Astrocyte (in vitro differentiated cells and primary cell): ENCODE measurements at regions not wholly inside any gene's neighbourhood (a gene's known extent, or its start where the extent isn't known, plus 50 kb on each side); places are given as distances from the start of the nearest gene placed in this dataset.

Experiments used
- DNase-seq: peaks from one replicate; pipeline ENCODE4 v3.0.0-alpha.2; 2010; ENCODE audit warnings: low read depth
- FAIRE-seq: peaks from 2 replicates; lab custom pipeline; 2011; peaks lifted over from hg19 to GRCh38; lab: Jason Lieb, UNC
- H2AFZ ChIP-seq: 2 replicates; pipeline ENCODE4 v1.6.0; 2012; ENCODE audit warnings: low read depth, low read length, inconsistent platforms
- H3K27ac ChIP-seq: 2 replicates; pipeline ENCODE4 v1.5.1; 2011; ENCODE audit warnings: low read depth, low read length, inconsistent platforms
- H3K27me3 ChIP-seq: 2 replicates; pipeline ENCODE4 v1.6.0; 2011; ENCODE audit warnings: low read length, inconsistent platforms; ENCODE audit not compliant: insufficient read depth
- H3K36me3 ChIP-seq: 2 replicates; pipeline ENCODE4 v1.5.1; 2011; ENCODE audit warnings: low read length, inconsistent platforms; ENCODE audit not compliant: insufficient read depth
- H3K4me1 ChIP-seq: 2 replicates; pipeline ENCODE4 v1.5.1; 2011; ENCODE audit warnings: low read length, inconsistent platforms; ENCODE audit not compliant: insufficient read depth
- H3K4me2 ChIP-seq: 2 replicates; pipeline ENCODE4 v1.6.0; 2012; ENCODE audit warnings: low read length, inconsistent platforms
- H3K4me3 ChIP-seq: 2 replicates; pipeline ENCODE4 v1.5.1; 2011; ENCODE audit warnings: low read depth, mild to moderate bottlenecking, low read length, inconsistent platforms; ENCODE audit not compliant: insufficient read depth
- H3K79me2 ChIP-seq: 2 replicates; pipeline ENCODE4 v1.6.0; 2012; ENCODE audit warnings: mild to moderate bottlenecking, low read length, inconsistent platforms; ENCODE audit not compliant: insufficient read depth
- H3K9ac ChIP-seq: 2 replicates; pipeline ENCODE4 v1.6.0; 2012; ENCODE audit warnings: mild to moderate bottlenecking, low read length, inconsistent platforms
- H3K9me3 ChIP-seq: 2 replicates; pipeline ENCODE4 v1.5.1; 2012; ENCODE audit warnings: low read depth, mild to moderate bottlenecking, low read length, inconsistent platforms; ENCODE audit not compliant: insufficient read depth
- H4K20me1 ChIP-seq: 2 replicates; pipeline ENCODE4 v1.6.0; 2012; ENCODE audit warnings: low read length, inconsistent platforms; ENCODE audit not compliant: insufficient read depth
- H3K27ac Mint-ChIP-seq: one replicate; pipeline ENCODE4 v1.8.0; 2021; ENCODE audit warnings: mild to moderate bottlenecking, mixed read lengths; ENCODE audit not compliant: unreplicated experiment
- H3K27me3 Mint-ChIP-seq: one replicate; pipeline ENCODE4 v1.8.0; 2021; ENCODE audit warnings: low read depth, mixed read lengths; ENCODE audit not compliant: unreplicated experiment
- H3K36me3 Mint-ChIP-seq: one replicate; pipeline ENCODE4 v1.8.0; 2021; ENCODE audit warnings: low read depth, mixed read lengths; ENCODE audit not compliant: unreplicated experiment
- H3K4me1 Mint-ChIP-seq: one replicate; pipeline ENCODE4 v1.8.0; 2021; ENCODE audit warnings: low read depth, mixed read lengths; ENCODE audit not compliant: unreplicated experiment
- H3K4me3 Mint-ChIP-seq: one replicate; pipeline ENCODE4 v1.8.0; 2021; ENCODE audit warnings: mild to moderate bottlenecking, moderate library complexity, mixed read lengths; ENCODE audit not compliant: unreplicated experiment
- H3K9me3 Mint-ChIP-seq: one replicate; pipeline ENCODE4 v1.8.0; 2021; ENCODE audit warnings: mild to moderate bottlenecking, mixed read lengths; ENCODE audit not compliant: unreplicated experiment
- CTCF ChIP-seq: IDR thresholded peaks from 2 replicates; pipeline ENCODE4 v1.5.1; 2011; ENCODE audit warnings: low read depth, mild to moderate bottlenecking, inconsistent platforms, low read length, moderate library complexity; ENCODE audit not compliant: insufficient read depth
- EZH2 ChIP-seq: IDR thresholded peaks from 2 replicates; pipeline ENCODE4 v1.6.1; 2012; ENCODE audit warnings: mild to moderate bottlenecking, low read length, inconsistent platforms; ENCODE audit not compliant: insufficient read depth

- FAIRE-seq (no peak), DNase-seq (no peak)
- no peaks in the 10 kb centered on the region for H3K79me2 ChIP-seq
- no peaks in the 10 kb centered on the region for H3K4me1 ChIP-seq
- no peaks in the 10 kb centered on the region for H3K9me3 ChIP-seq
- Mint-ChIP-seq H3K4me1 (peaks cover 8% of the 10 kb centered on the region), H3K9me3 (peaks cover 6% of the 10 kb centered on the region), H3K27me3 (peaks cover 3% of the 10 kb centered on the region), H3K27ac (no peak overlapping the region), H3K36me3 (no peaks in the 10 kb centered on the region), H3K4me3 (no peak overlapping the region)
- no peak overlapping the region for H3K4me2 ChIP-seq
- no peak overlapping the region for H2AFZ ChIP-seq
- H3K36me3 ChIP-seq, result no peaks in the 10 kb centered on the region
- no peak overlapping the region for H3K4me3 ChIP-seq
- H4K20me1 ChIP-seq, result no peaks in the 10 kb centered on the region
- no peak overlapping the region for H3K27ac ChIP-seq
- H3K27me3 ChIP-seq, result peaks cover 5% of the 10 kb centered on the region
- no peak overlapping the region for H3K9ac ChIP-seq
- TF ChIP-seq CTCF (no peak), EZH2 (no peak)
These were observed 159.7 kb upstream of the FBXO11 start for GRCh38 chr2:48066000-48066399.

GRCh38 chr2:48069769-48070168 is 163.5 kb upstream of the FBXO11 start:
- Mint-ChIP-seq H3K4me1 (peaks cover 11% of the 10 kb centered on the region), H3K27me3 (peaks cover 3% of the 10 kb centered on the region), H3K36me3 (no peaks in the 10 kb centered on the region), H3K4me3 (no peak overlapping the region), H3K27ac (no peak overlapping the region), H3K9me3 (peaks cover 7% of the 10 kb centered on the region)
- no peak overlapping the region for H3K4me3 ChIP-seq
- H3K9me3 ChIP-seq, result no peaks in the 10 kb centered on the region
- H3K27ac ChIP-seq, result no peak overlapping the region
- no peaks in the 10 kb centered on the region for H4K20me1 ChIP-seq
- no peaks in the 10 kb centered on the region for H3K36me3 ChIP-seq
- H3K4me2 ChIP-seq, result no peak overlapping the region
- H3K9ac ChIP-seq, result no peak overlapping the region
- no peak overlapping the region for H2AFZ ChIP-seq
- DNase-seq (no peak), FAIRE-seq (no peak)
- TF ChIP-seq EZH2 (no peak), CTCF (no peak)
- no peaks in the 10 kb centered on the region for H3K4me1 ChIP-seq
- no peaks in the 10 kb centered on the region for H3K79me2 ChIP-seq
- peaks cover 3% of the 10 kb centered on the region for H3K27me3 ChIP-seq

- no peaks in the 10 kb centered on the region for H3K36me3 ChIP-seq
- H3K27ac ChIP-seq, result no peak overlapping the region
- Mint-ChIP-seq H3K4me1 (peaks cover 11% of the 10 kb centered on the region), H3K9me3 (peaks cover 7% of the 10 kb centered on the region), H3K36me3 (no peaks in the 10 kb centered on the region), H3K27me3 (peaks cover 3% of the 10 kb centered on the region), H3K4me3 (no peak overlapping the region), H3K27ac (peak overlapping the region; percentile 62)
- TF ChIP-seq CTCF (no peak), EZH2 (no peak)
- no peaks in the 10 kb centered on the region for H3K9me3 ChIP-seq
- DNase-seq (no peak), FAIRE-seq (no peak)
- no peaks in the 10 kb centered on the region for H3K4me1 ChIP-seq
- H2AFZ ChIP-seq, result no peak overlapping the region
- H3K79me2 ChIP-seq, result no peaks in the 10 kb centered on the region
- peaks cover 3% of the 10 kb centered on the region for H3K27me3 ChIP-seq
- H3K4me3 ChIP-seq, result no peak overlapping the region
- no peaks in the 10 kb centered on the region for H4K20me1 ChIP-seq
- H3K4me2 ChIP-seq, result no peak overlapping the region
- H3K9ac ChIP-seq, result no peak overlapping the region
These were observed 164.1 kb upstream of the FBXO11 start for GRCh38 chr2:48070415-48070814.
